H1 (cell line): ENCODE measurements at regions not wholly inside any gene's neighbourhood (a gene's known extent, or its start where the extent isn't known, plus 50 kb on each side); places are given as distances from the start of the nearest gene placed in this dataset.

ENCODE experiments used
- CTCF ChIA-PET: fragments of 300-600 bp; sonication (Branson Sonifier 250); formaldehyde crosslinking; loops from one replicate; lab custom pipeline; 2021; ENCODE audit not compliant: partially characterized antibody; lab: Charles Lee
- POLR2A ChIA-PET: fragments of 300-600 bp; sonication (Branson Sonifier 250); formaldehyde crosslinking; loops from one replicate; lab custom pipeline; 2021; ENCODE audit warnings: inconsistent platforms; ENCODE audit not compliant: partially characterized antibody; lab: Charles Lee
- DNase-seq, 2 experiments: peaks; one replicate each; pipeline versions ENCODE4 v3.0.0 to v3.0.0-alpha.2; 2010 to 2022; ENCODE audit warnings: low spot score in 2 of 2, low read depth in 1 of 2, mixed read lengths in 1 of 2
- FAIRE-seq: peaks from 2 replicates; lab custom pipeline; 2011; peaks lifted over from hg19 to GRCh38; lab: Jason Lieb, UNC
- H2AFZ ChIP-seq: 2 replicates; pipeline ENCODE4 v1.8.1; 2012; ENCODE audit warnings: low read length, inconsistent platforms
- H2AK5ac ChIP-seq: 2 replicates; pipeline ENCODE4 v1.6.1; 2013; ENCODE audit warnings: low read depth, low read length
- H2BK120ac ChIP-seq: replicated peaks from 2 replicates; pipeline ENCODE3; 2013; ENCODE audit warnings: low read depth, low read length, inconsistent platforms
- H2BK12ac ChIP-seq: 2 replicates; pipeline ENCODE4 v1.6.1; 2013; ENCODE audit warnings: low read depth, low read length
- H2BK15ac ChIP-seq: 2 replicates; pipeline ENCODE4 v1.6.1; 2013; ENCODE audit warnings: low read length
- H2BK20ac ChIP-seq: 2 replicates; pipeline ENCODE4 v1.6.1; 2013; ENCODE audit warnings: low read length
- H2BK5ac ChIP-seq: 2 replicates; pipeline ENCODE4 v1.6.1; 2013; ENCODE audit warnings: low read depth, low read length
- H3K14ac ChIP-seq: 2 replicates; pipeline ENCODE4 v1.6.1; 2013; ENCODE audit warnings: inconsistent platforms; ENCODE audit not compliant: insufficient read length
- H3K18ac ChIP-seq: 2 replicates; pipeline ENCODE4 v1.6.1; 2013; ENCODE audit warnings: low read length; ENCODE audit errors: extremely low read depth
- H3K23ac ChIP-seq: 2 replicates; pipeline ENCODE4 v1.6.1; 2013; ENCODE audit warnings: inconsistent platforms; ENCODE audit not compliant: insufficient read length
- H3K23me2 ChIP-seq: 2 replicates; pipeline ENCODE4 v1.6.1; 2013; ENCODE audit warnings: low read depth, low read length
- H3K27ac ChIP-seq: 2 replicates; pipeline ENCODE4 v1.6.1; 2011; ENCODE audit warnings: low read depth, low read length, inconsistent platforms
- H3K27me3 ChIP-seq, 4 experiments: replicated peaks in 1 of 4; 1 replicate in 1 of 4; 2 replicates in 3 of 4; pipeline versions ENCODE4 v1.6.1 to v1.8.1; 2011 to 2013; ENCODE audit warnings: low read length in 3 of 4, mild to moderate bottlenecking in 3 of 4, inconsistent platforms in 2 of 4, mixed read lengths in 2 of 4, moderate library complexity in 1 of 4; ENCODE audit not compliant: control insufficient read depth in 3 of 4, insufficient read depth in 3 of 4; ENCODE audit errors: extremely low read depth in 1 of 4
- H3K36me3 ChIP-seq, 4 experiments: 2 replicates each; pipeline versions ENCODE4 v1.6.1 to v1.8.1; 2011 to 2013; ENCODE audit warnings: mild to moderate bottlenecking in 4 of 4, low read length in 3 of 4, moderate library complexity in 2 of 4, control low read depth in 1 of 4, inconsistent platforms in 1 of 4; ENCODE audit not compliant: insufficient read depth in 4 of 4, control insufficient read depth in 2 of 4
- H3K4ac ChIP-seq: replicated peaks from 2 replicates; pipeline ENCODE3; 2013; ENCODE audit warnings: low read length, low read depth, mixed read lengths, inconsistent platforms; ENCODE audit not compliant: insufficient read length
- H3K4me1 ChIP-seq, 4 experiments: replicated peaks in 1 of 4; 1 replicate in 1 of 4; 2 replicates in 3 of 4; pipeline versions ENCODE4 v1.6.1 to v1.8.1; 2011 to 2013; ENCODE audit warnings: low read length in 3 of 4, inconsistent platforms in 2 of 4, mixed read lengths in 1 of 4; ENCODE audit not compliant: insufficient read depth in 4 of 4, control insufficient read depth in 3 of 4
- H3K4me2 ChIP-seq, 2 experiments: 2 replicates each; pipeline versions ENCODE4 v1.6.1 to v1.8.1; 2011 to 2013; ENCODE audit warnings: low read depth in 2 of 2, low read length in 2 of 2, control low read depth in 1 of 2, inconsistent platforms in 1 of 2, mild to moderate bottlenecking in 1 of 2; ENCODE audit not compliant: insufficient read depth in 1 of 2
- H3K4me3 ChIP-seq, 4 experiments: fragments of 200-600, 300-600 bp in 1 of 4; sonication (generic), shearing (Covaris generic), sonication (Bioruptor Twin) in 1 of 4; 2 replicates each; pipeline versions ENCODE4 v1.5.1 to v1.8.1; 2011 to 2016; ENCODE audit warnings: low read length in 4 of 4, low read depth in 3 of 4, control low read depth in 2 of 4, inconsistent platforms in 2 of 4, mild to moderate bottlenecking in 2 of 4, mixed read lengths in 1 of 4, moderate library complexity in 1 of 4; ENCODE audit not compliant: insufficient read depth in 2 of 4; ENCODE audit errors: extremely low read depth in 1 of 4
- H3K56ac ChIP-seq: replicated peaks from 2 replicates; pipeline ENCODE3; 2013; ENCODE audit warnings: low read depth, mild to moderate bottlenecking, mixed read lengths, low read length, inconsistent platforms; ENCODE audit not compliant: insufficient read length
- H3K79me1 ChIP-seq: 2 replicates; pipeline ENCODE4 v1.6.1; 2013; ENCODE audit warnings: low read depth, low read length, control low read depth
- H3K79me2 ChIP-seq, 2 experiments: 2 replicates each; pipeline versions ENCODE4 v1.6.1 to v1.8.1; 2012 to 2013; ENCODE audit warnings: low read length in 2 of 2, mild to moderate bottlenecking in 2 of 2, inconsistent platforms in 1 of 2; ENCODE audit not compliant: insufficient read depth in 2 of 2, control insufficient read depth in 1 of 2
- H3K9ac ChIP-seq, 4 experiments: replicated peaks in 1 of 4; 1 replicate in 1 of 4; 2 replicates in 3 of 4; pipeline versions ENCODE4 v1.6.1 to v1.8.1; 2011 to 2013; ENCODE audit warnings: low read depth in 3 of 4, low read length in 3 of 4, control low read depth in 2 of 4, mild to moderate bottlenecking in 2 of 4, moderate library complexity in 2 of 4, inconsistent platforms in 1 of 4; ENCODE audit errors: extremely low read depth in 1 of 4
- H3K9me3 ChIP-seq, 2 experiments: 2 replicates each; pipeline versions ENCODE4 v1.6.1 to v1.8.1; 2012 to 2013; ENCODE audit warnings: mild to moderate bottlenecking in 2 of 2, moderate library complexity in 2 of 2, control low read depth in 1 of 2, inconsistent platforms in 1 of 2, low read depth in 1 of 2, low read length in 1 of 2, mixed read lengths in 1 of 2; ENCODE audit not compliant: insufficient read depth in 2 of 2
- H4K20me1 ChIP-seq, 2 experiments: replicated peaks in 1 of 2; 2 replicates each; pipeline versions ENCODE3 to v1.8.1; 2011 to 2013; ENCODE audit warnings: inconsistent platforms in 2 of 2, low read length in 2 of 2, mild to moderate bottlenecking in 1 of 2; ENCODE audit not compliant: insufficient read depth in 2 of 2, control insufficient read depth in 1 of 2
- H4K5ac ChIP-seq: 2 replicates; pipeline ENCODE4 v1.6.1; 2013; ENCODE audit warnings: low read length, low read depth, mixed read lengths, inconsistent platforms; ENCODE audit not compliant: insufficient read length
- H4K8ac ChIP-seq: 2 replicates; pipeline ENCODE4 v1.8.0; 2013; ENCODE audit warnings: mild to moderate bottlenecking, moderate library complexity, low read length, inconsistent platforms; ENCODE audit not compliant: insufficient read depth; ENCODE audit errors: extremely low read depth
- H4K91ac ChIP-seq: replicated peaks from 2 replicates; pipeline ENCODE3; 2013; ENCODE audit warnings: low read length, mixed read lengths, inconsistent platforms; ENCODE audit not compliant: insufficient read length
- ASH2L ChIP-seq: fragments of 200-600, 300-600 bp; sonication (generic); IDR thresholded peaks from one replicate; pipeline ENCODE4 v1.7.1; 2017; ENCODE audit warnings: low read length
- CBX8 ChIP-seq: fragments of 300-800, 300-1000 bp; sonication (generic); IDR thresholded peaks from 2 replicates; pipeline ENCODE4 v1.7.1; 2016; ENCODE audit warnings: low read depth, low read length, borderline replicate concordance
- RNF2 ChIP-seq: fragments of 200-900, 300-1000 bp; sonication (generic); IDR thresholded peaks from 2 replicates; pipeline ENCODE4 v1.7.1; 2016; ENCODE audit warnings: borderline replicate concordance, low read depth, mild to moderate bottlenecking, antibody characterized with exemption, low read length; ENCODE audit not compliant: poor library complexity, severe bottlenecking; ENCODE audit errors: missing control alignments
- YY1 ChIP-seq: IDR thresholded peaks from 2 replicates; pipeline ENCODE4 v1.6.1; 2011; ENCODE audit warnings: low read depth, mild to moderate bottlenecking, low read length
- WGBS, 2 experiments: shearing (Covaris generic) in 1 of 2; methylation state at CpG; one replicate each; pipeline versions ENCODE4 v1.1.6 to v1.1.7; 2013 to 2015; ENCODE audit warnings: low lambda C conversion rate in 2 of 2, mixed read lengths in 2 of 2, inconsistent platforms in 1 of 2, low coverage in 1 of 2, missing lambda C conversion rate in 1 of 2; ENCODE audit not compliant: insufficient replicate concordance in 2 of 2, insufficient coverage in 1 of 2, insufficient read length in 1 of 2; ENCODE audit errors: extremely low coverage in 1 of 2, missing lambda C conversion rate in 1 of 2; 5-methylcytosine and 5-hydroxymethylcytosine counted together
- TF ChIP-seq, protein P1 (sequence below): IDR thresholded peaks from 2 replicates; pipeline ENCODE4 v1.6.1; 2011; ENCODE audit warnings: low read length, improper control_type of control experiment
- TF ChIP-seq, protein P2 (sequence below): IDR thresholded peaks from 2 replicates; pipeline ENCODE4 v1.6.1; 2012; ENCODE audit warnings: low read length, inconsistent platforms

DNA sequence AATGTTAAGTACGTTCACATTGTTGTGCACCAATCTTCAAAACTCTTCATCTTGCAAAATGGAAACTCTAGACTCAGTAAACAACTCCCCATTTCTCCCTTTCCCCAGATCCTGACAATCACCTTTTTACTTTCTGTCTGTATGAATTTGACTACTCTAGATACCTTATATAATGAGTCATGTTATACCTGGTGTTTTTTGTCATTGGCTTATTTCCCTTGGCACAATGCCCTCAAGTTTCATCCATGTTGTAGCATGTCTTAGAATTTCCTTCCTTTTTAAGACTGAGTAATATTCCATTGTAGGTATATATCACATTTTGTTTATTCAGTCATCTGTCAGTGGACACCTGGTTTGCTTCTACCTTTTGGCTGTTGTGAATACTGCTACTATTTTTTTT lies 399.5 kb downstream of the LMO4 start:
- no peaks in the 10 kb centered on the region for H3K79me2 ChIP-seq
- no peaks in the 10 kb centered on the region for H3K27me3 ChIP-seq
- H2BK5ac ChIP-seq = no peak overlapping the region
- no peak overlapping the region for H2BK20ac ChIP-seq
- TF ChIP-seq CBX8 = no peak
- TF ChIP-seq, protein P1, sequence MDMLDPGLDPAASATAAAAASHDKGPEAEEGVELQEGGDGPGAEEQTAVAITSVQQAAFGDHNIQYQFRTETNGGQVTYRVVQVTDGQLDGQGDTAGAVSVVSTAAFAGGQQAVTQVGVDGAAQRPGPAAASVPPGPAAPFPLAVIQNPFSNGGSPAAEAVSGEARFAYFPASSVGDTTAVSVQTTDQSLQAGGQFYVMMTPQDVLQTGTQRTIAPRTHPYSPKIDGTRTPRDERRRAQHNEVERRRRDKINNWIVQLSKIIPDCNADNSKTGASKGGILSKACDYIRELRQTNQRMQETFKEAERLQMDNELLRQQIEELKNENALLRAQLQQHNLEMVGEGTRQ = no peak
- TF ChIP-seq YY1 = no peak
- TF ChIP-seq, protein P2, sequence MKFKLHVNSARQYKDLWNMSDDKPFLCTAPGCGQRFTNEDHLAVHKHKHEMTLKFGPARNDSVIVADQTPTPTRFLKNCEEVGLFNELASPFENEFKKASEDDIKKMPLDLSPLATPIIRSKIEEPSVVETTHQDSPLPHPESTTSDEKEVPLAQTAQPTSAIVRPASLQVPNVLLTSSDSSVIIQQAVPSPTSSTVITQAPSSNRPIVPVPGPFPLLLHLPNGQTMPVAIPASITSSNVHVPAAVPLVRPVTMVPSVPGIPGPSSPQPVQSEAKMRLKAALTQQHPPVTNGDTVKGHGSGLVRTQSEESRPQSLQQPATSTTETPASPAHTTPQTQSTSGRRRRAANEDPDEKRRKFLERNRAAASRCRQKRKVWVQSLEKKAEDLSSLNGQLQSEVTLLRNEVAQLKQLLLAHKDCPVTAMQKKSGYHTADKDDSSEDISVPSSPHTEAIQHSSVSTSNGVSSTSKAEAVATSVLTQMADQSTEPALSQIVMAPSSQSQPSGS = no peak
- TF ChIP-seq RNF2 = no peak
- no peak for TF ChIP-seq ASH2L
- no peak overlapping the region for H4K5ac ChIP-seq
- no peaks in the 10 kb centered on the region for H3K36me3 ChIP-seq
- DNase-seq = no peak
- no peaks in the 10 kb centered on the region for H3K79me1 ChIP-seq
- H2BK15ac ChIP-seq = no peak overlapping the region
- no peak overlapping the region for H3K14ac ChIP-seq
- CTCF ChIA-PET = no interaction called here
- H3K4me3 ChIP-seq = no peak overlapping the region
- no peak overlapping the region for H2AFZ ChIP-seq
- no peak overlapping the region for H3K27ac ChIP-seq
- FAIRE-seq = no peak
- H2AK5ac ChIP-seq = no peak overlapping the region
- H3K4ac ChIP-seq = no peak overlapping the region
- no peak overlapping the region for H3K23ac ChIP-seq
- H3K9me3 ChIP-seq = no peaks in the 10 kb centered on the region
- no peak overlapping the region for H4K8ac ChIP-seq
- no peak overlapping the region for H3K4me2 ChIP-seq
- peaks cover 0 to 4% (median 1%) of the 10 kb centered on the region in 4 experiments; a peak in 3 of 7 replicates for H3K4me1 ChIP-seq
- WGBS, 2 experiments = 82% methylated on average over 1 of the region's 1 CpG; no CpG with 5 or more reads in 1 of the 2 experiments
- H4K91ac ChIP-seq = no peak overlapping the region
- POLR2A ChIA-PET = no interaction called here
- no peak overlapping the region for H2BK120ac ChIP-seq
- no peaks in the 10 kb centered on the region for H4K20me1 ChIP-seq
- H3K9ac ChIP-seq = no peak overlapping the region
- H2BK12ac ChIP-seq = no peak overlapping the region
- no peak overlapping the region for H3K56ac ChIP-seq
- no peaks in the 10 kb centered on the region for H3K23me2 ChIP-seq
- no peak overlapping the region for H3K18ac ChIP-seq
